Activated T-helper 1 cell treated with anti-CD3 and anti-CD28 coated beads, Interleukin-12 subunit alpha, Interleukin-12 subunit beta, Interleukin-2, Interleukin-4 antibody, amounts not matched to agents 30 ng/mL and 10 ng/mL and 1 ng/mL, durations not matched to agents 14 hours and 24 hours and 36 hours (primary cell): ENCODE measurements at regions not wholly inside any gene's neighbourhood (a gene's known extent, or its start where the extent isn't known, plus 50 kb on each side); places are given as distances from the start of the nearest gene placed in this dataset.

Experiments
- DNase-seq: peaks from one replicate; pipeline ENCODE4 v3.0.0; 2021; ENCODE audit warnings: low spot score
- H3K27ac Mint-ChIP-seq: one replicate; pipeline ENCODE4 v1.8.0; 2021; ENCODE audit warnings: mild to moderate bottlenecking, mixed read lengths
- H3K27me3 Mint-ChIP-seq: one replicate; pipeline ENCODE4 v1.8.0; 2022; ENCODE audit warnings: mild to moderate bottlenecking, moderate library complexity, mixed read lengths; ENCODE audit not compliant: insufficient read depth
- H3K36me3 Mint-ChIP-seq: one replicate; pipeline ENCODE4 v1.8.0; 2021; ENCODE audit warnings: low read depth, mixed read lengths
- H3K4me1 Mint-ChIP-seq: one replicate; pipeline ENCODE4 v1.8.0; 2021; ENCODE audit warnings: low read depth, mixed read lengths
- H3K4me3 Mint-ChIP-seq: one replicate; pipeline ENCODE4 v1.8.0; 2021; ENCODE audit warnings: mild to moderate bottlenecking, moderate library complexity, mixed read lengths
- H3K9me3 Mint-ChIP-seq: one replicate; pipeline ENCODE4 v1.8.0; 2021; ENCODE audit warnings: mixed read lengths
- intact Hi-C: fragments of 100-400 bp; cut with micrococcal nuclease; formaldehyde crosslinking; loops from one replicate; pipeline ENCODE4 v1.15.1; 2024

GRCh38 chr6:87798393-87799278 is 96.6 kb upstream of the AKIRIN2 start:
- H3K27ac Mint-ChIP-seq, result no peak overlapping the region
- H3K9me3 Mint-ChIP-seq, result no peaks in the 10 kb centered on the region
- intact Hi-C loops, result loop anchor here (5.0 kb wide), 1 partner anchor 406 kb away; no protein-coding TSS in a partner anchor
- H3K4me3 Mint-ChIP-seq, result no peak overlapping the region
- H3K36me3 Mint-ChIP-seq, result no peaks in the 10 kb centered on the region
- H3K27me3 Mint-ChIP-seq, result peaks cover 10% of the 10 kb centered on the region
- no peak for DNase-seq
- peaks cover 5% of the 10 kb centered on the region for H3K4me1 Mint-ChIP-seq

GRCh38 chr6:87794922-87795885 is 93.2 kb upstream of the AKIRIN2 start:
- Mint-ChIP-seq H3K4me1 (peaks cover 5% of the 10 kb centered on the region), H3K36me3 (no peaks in the 10 kb centered on the region), H3K27ac (no peak overlapping the region), H3K27me3 (peaks cover 2% of the 10 kb centered on the region), H3K9me3 (no peaks in the 10 kb centered on the region), H3K4me3 (no peak overlapping the region)
- no peak for DNase-seq
- intact Hi-C loops, result loop anchor here (5.0 kb wide), 1 partner anchor 403 kb away; no protein-coding TSS in a partner anchor

DNA sequence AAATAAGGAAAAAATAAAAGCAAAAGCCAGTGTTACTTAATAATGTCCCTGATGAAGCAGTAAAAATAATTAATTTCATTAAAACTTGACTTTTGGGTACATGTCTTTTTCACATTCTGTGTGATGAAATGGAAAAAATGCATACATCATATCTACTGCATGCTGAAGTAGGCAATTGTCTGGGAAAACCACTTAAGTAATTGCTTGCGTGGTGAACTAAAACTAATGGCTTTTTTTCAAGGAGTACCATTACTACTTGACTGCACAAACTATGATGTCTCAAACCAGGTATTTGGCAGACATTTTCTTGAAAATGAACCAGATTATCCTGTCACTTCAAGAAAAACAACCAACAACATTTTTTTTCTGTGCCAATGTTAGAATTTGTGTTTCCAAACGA is 91.3 kb upstream of the AKIRIN2 start:
- Mint-ChIP-seq H3K4me1 (no peaks in the 10 kb centered on the region), H3K36me3 (no peaks in the 10 kb centered on the region)

GRCh38 chr6:87791982-87792381 is 89.9 kb upstream of the AKIRIN2 start:
- no peak overlapping the region for H3K27ac Mint-ChIP-seq
- H3K4me1 Mint-ChIP-seq, result no peaks in the 10 kb centered on the region
- H3K27me3 Mint-ChIP-seq, result peaks cover 8% of the 10 kb centered on the region
- H3K4me3 Mint-ChIP-seq, result no peak overlapping the region
- H3K36me3 Mint-ChIP-seq, result no peaks in the 10 kb centered on the region
- intact Hi-C loops, result no loop called here
- no peaks in the 10 kb centered on the region for H3K9me3 Mint-ChIP-seq
- DNase-seq, result no peak

More for the DNA sequence above, 91.3 kb upstream of the AKIRIN2 start:
- H3K27me3 Mint-ChIP-seq, result peaks cover 8% of the 10 kb centered on the region
- no peaks in the 10 kb centered on the region for H3K9me3 Mint-ChIP-seq
- intact Hi-C loops, result no loop called here
- H3K27ac Mint-ChIP-seq, result no peak overlapping the region
- no peak for DNase-seq
- no peak overlapping the region for H3K4me3 Mint-ChIP-seq

- no peak overlapping the region for H3K27ac Mint-ChIP-seq
- no peaks in the 10 kb centered on the region for H3K36me3 Mint-ChIP-seq
- peaks cover 11% of the 10 kb centered on the region for H3K27me3 Mint-ChIP-seq
- H3K4me1 Mint-ChIP-seq, result no peaks in the 10 kb centered on the region
- no peak for DNase-seq
- no peaks in the 10 kb centered on the region for H3K9me3 Mint-ChIP-seq
- no peak overlapping the region for H3K4me3 Mint-ChIP-seq
- intact Hi-C loops, result no loop called here
These were observed 89.5 kb upstream of the AKIRIN2 start for GRCh38 chr6:87791485-87791884.

DNA sequence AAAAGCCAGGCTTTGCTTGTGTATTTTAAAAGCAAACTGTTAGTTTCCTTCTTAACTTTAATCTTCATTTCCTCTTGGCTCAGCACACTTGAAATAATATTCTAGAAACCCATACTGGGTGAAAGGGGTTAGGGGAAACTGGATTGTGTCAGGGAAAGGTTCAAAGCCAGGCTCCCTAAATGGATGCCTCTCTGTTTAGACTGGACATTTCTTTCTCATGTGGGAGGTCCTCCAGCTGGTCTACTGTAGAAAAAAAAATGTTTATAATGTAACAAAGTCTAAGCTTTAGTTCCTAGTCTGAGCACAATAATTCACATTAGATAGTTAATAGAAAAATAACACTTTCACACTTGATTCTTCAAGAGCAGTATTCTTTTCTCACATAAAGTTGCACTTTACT is 89.0 kb upstream of the AKIRIN2 start:
- intact Hi-C loops, result no loop called here
- Mint-ChIP-seq H3K4me3 (no peak overlapping the region), H3K36me3 (no peaks in the 10 kb centered on the region), H3K9me3 (no peaks in the 10 kb centered on the region), H3K27ac (no peak overlapping the region), H3K4me1 (no peaks in the 10 kb centered on the region), H3K27me3 (peaks cover 12% of the 10 kb centered on the region)
- no peak for DNase-seq

DNA sequence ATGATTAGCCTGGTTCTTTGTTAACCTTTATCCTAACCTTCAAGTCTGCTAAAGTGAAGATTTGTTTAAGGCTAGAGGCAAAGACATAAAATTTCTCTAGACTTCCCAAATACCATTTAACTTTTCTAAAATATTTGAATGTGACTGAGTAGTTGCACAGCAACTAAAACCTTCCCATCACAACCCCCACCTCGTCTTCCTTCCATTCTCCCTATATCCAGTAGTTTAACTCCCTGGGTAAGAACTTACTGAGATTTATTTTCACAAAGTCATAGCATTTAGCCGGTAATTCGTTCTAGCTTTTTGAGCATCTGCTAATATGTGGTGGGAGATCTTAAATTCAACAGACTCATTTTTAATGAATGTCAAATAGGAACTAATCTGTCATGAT is 87.9 kb upstream of the AKIRIN2 start:
- Mint-ChIP-seq H3K9me3 (no peaks in the 10 kb centered on the region), H3K36me3 (no peaks in the 10 kb centered on the region), H3K27me3 (peaks cover 12% of the 10 kb centered on the region), H3K4me3 (no peak overlapping the region), H3K4me1 (no peaks in the 10 kb centered on the region), H3K27ac (no peak overlapping the region)
- no peak for DNase-seq
- intact Hi-C loops, result no loop called here

- Mint-ChIP-seq H3K4me3 (no peak overlapping the region), H3K27me3 (peaks cover 12% of the 10 kb centered on the region), H3K27ac (no peak overlapping the region), H3K36me3 (no peaks in the 10 kb centered on the region), H3K9me3 (no peaks in the 10 kb centered on the region), H3K4me1 (no peaks in the 10 kb centered on the region)
- DNase-seq, result no peak
- intact Hi-C loops, result no loop called here
These were observed 87.3 kb upstream of the AKIRIN2 start for GRCh38 chr6:87789198-87789899.

DNA sequence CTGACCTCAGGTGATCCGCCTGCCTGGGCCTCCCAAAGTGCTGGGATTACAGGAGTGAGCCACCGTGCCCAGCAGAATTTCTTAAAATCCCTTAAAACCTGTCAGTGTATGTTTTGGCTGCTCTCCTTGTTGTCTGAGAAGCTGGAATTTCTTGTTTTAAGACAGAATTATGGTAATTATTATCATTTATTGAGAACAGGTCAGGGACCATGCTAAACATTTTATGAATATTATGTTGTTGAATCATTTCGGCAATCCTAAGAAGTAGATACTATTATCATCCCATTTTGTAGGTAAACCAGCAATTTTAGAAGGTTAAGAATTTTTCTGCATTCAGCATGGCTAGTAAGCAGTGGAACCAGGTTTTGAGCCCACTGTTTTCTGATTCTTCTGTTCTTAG is 86.1 kb upstream of the AKIRIN2 start:
- Mint-ChIP-seq H3K27me3 (peaks cover 12% of the 10 kb centered on the region), H3K36me3 (no peaks in the 10 kb centered on the region), H3K4me3 (no peak overlapping the region), H3K9me3 (no peaks in the 10 kb centered on the region), H3K4me1 (no peaks in the 10 kb centered on the region), H3K27ac (no peak overlapping the region)
- DNase-seq, result no peak
- intact Hi-C loops, result no loop called here

DNA sequence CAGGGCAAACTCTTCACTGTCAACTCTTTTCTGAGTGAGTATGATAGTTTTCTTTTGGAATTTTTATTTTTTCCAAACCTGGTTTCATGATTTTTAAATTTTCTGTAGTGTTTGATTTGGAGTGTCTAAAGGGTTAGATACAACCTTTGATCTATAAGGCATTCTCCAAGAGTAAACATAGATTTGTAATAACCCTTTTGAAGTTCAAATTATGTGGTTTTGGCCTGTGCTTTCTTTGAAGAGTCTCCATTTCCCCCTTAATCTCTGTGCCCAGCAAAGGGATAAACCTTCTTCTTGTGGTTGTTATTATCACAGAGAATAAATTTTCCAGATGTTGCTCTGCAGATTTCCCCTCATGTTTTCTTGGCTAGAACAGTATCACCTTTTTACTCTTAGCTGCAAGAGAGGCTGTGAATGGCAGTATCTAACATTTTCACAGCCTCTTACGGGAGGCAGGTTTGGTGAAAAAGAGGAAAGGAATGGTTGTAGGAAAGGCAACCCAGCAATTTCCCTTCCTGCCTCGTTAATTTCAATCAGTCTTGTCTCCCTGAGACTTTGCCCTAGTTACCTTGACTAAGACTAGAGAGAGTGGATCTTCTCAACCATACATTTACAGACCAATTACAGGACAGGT is 83.3 kb upstream of the AKIRIN2 start:
- no peaks in the 10 kb centered on the region for H3K36me3 Mint-ChIP-seq
- no peak for DNase-seq
- H3K27me3 Mint-ChIP-seq, result peaks cover 12% of the 10 kb centered on the region
- H3K4me1 Mint-ChIP-seq, result no peaks in the 10 kb centered on the region
- intact Hi-C loops, result no loop called here
- H3K9me3 Mint-ChIP-seq, result no peaks in the 10 kb centered on the region
- H3K27ac Mint-ChIP-seq, result no peak overlapping the region
- no peak overlapping the region for H3K4me3 Mint-ChIP-seq

- no peak overlapping the region for H3K27ac Mint-ChIP-seq
- H3K27me3 Mint-ChIP-seq, result peaks cover 10% of the 10 kb centered on the region
- H3K4me3 Mint-ChIP-seq, result no peak overlapping the region
- intact Hi-C loops, result no loop called here
- no peaks in the 10 kb centered on the region for H3K36me3 Mint-ChIP-seq
- no peaks in the 10 kb centered on the region for H3K9me3 Mint-ChIP-seq
- no peak for DNase-seq
- H3K4me1 Mint-ChIP-seq, result no peaks in the 10 kb centered on the region
These were observed 82.7 kb upstream of the AKIRIN2 start for GRCh38 chr6:87784690-87785089.

DNA sequence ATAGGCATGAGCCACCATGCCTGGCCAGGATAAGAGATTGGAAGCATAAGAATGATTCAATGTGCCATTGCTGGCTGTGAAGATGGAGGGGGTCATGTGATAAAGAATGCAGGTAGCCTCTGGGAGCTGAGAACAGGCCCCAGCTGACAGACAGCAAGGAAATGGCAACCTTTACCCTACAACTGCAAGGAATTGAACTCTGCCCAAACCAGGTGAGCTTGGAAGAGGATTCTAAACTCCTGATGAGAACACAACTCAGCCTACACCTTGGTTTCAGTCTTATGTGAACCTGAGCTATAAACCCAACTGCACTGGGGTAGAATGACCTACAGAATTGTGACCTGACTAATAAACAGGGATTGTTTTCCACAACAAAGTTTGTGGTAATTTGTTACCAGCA is 82.0 kb upstream of the AKIRIN2 start:
- Mint-ChIP-seq H3K27me3 (peaks cover 5% of the 10 kb centered on the region), H3K27ac (no peak overlapping the region), H3K9me3 (no peaks in the 10 kb centered on the region), H3K36me3 (no peaks in the 10 kb centered on the region), H3K4me1 (no peaks in the 10 kb centered on the region), H3K4me3 (no peak overlapping the region)
- intact Hi-C loops, result no loop called here
- DNase-seq, result no peak
